Stimulated activated CD8-positive, alpha-beta memory T cell treated with anti-CD3 and anti-CD28 coated beads, Interleukin-15, amount 100 ng/mL, for 48 hours (primary cell): ENCODE measurements at regions not wholly inside any gene's neighbourhood (a gene's known extent, or its start where the extent isn't known, plus 50 kb on each side); places are given as distances from the start of the nearest gene placed in this dataset.

ENCODE experiments used
- DNase-seq, 2 donors: peaks; one replicate each; pipeline ENCODE4 v3.0.0-alpha.2; 2020; ENCODE audit warnings: low read depth in 2 of 2

DNA sequence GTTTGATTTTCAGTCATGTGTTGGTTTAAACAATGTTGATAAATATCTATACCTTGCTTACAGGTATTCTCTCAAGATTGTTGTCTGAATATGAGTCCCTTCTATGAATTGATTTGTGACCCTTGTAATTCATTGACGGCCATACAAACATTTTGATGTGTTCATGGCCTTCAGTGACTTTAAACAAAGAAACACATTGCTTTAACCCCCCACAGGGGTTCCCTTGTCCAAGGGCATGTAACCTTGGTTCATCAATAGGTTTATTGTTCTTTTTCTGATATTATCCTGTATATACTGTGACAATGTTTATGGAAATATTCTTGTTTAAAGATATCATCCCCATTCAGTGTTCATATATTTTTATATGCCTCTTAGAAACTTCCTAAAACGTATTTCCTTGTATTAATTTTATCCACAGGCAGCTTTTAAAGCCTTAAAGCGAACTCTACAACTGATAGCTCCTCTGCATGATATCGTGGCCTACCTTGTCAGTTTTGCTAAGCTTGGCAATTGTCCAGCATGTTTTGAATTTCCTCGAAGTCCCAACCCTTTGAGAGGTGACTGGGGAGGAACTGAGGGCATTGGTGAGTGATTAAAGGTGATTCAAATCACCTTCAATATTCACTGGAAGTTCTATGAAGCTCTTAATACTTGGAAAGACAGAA, 87.0 kb downstream of the CD164 start:
- DNase-seq, result no peak

DNA sequence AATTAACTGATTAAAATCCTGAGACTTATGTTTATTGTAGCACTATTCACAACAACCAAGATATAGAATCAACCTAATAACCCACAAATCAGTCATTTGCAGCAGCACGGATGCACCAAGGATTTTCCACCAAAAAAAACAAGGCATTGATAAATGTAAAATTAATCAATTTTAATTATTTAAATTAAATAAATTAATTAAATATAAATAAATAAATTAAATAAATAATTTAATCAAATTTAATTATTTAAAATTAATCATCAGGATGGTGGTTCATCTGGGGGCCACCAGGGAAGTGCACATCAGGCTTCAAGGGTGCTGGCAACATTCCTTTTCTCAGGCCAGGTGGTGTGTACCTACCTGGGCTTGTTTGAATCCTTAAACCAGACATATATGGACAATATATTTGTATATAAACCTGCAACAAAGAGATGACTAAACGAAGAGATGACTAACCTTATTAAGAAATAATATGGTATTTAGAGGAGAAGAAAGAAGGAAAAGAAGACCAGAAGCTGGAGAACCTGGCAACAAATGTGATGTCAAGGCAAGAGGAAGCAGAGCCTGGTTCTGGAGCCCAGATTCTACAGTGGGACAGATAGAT, 89.2 kb downstream of the CD164 start:
- DNase-seq, result no peak

- no peak for DNase-seq
These were observed 89.8 kb downstream of the CD164 start for GRCh38 chr6:109292420-109292819.

DNA sequence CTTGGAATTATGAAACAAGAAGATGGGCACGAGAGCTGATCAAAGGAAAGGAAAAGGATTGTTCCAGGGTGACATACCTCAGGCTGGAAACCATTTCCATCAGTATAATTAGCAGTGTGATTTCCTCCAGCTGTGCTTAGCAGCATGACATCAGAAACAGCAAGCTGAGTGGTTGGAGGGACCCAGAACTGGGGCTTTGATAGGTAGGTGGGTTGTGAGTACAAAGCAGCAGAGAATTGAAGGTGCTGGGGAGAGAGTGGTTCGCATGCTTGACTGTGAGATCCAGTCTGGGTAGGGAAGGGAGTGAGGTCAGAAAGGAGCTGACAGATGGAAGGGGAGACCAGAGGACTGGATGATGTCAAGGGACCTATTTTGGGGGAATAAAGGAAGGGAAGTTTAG, 90.4 kb downstream of the CD164 start:
- DNase-seq, result no peak

- no peak for DNase-seq
These were observed 91.9 kb downstream of the CD164 start for GRCh38 chr6:109290143-109290931.

- DNase-seq, result no peak
These were observed 96.9 kb downstream of the CD164 start for GRCh38 chr6:109285366-109285765.

DNA sequence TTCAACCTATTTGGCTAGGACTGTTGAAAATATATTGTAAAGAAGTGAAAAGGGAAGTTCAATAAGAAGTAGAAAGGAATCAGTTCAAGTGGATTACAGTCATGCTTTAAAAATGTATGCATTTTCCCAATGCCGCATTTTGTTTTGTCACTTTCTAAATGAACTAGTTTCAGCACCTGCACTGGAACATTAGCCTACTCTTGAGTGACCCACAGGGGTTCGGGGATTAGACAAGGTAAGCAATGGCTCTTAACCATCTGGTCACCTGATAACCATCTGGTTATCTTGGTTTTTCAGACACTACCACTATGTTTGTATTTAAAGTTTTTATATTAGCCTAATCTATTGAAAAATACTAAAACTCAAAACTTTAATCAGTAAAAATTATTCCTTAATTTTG, 97.6 kb downstream of the CD164 start:
- DNase-seq, result no peak

DNA sequence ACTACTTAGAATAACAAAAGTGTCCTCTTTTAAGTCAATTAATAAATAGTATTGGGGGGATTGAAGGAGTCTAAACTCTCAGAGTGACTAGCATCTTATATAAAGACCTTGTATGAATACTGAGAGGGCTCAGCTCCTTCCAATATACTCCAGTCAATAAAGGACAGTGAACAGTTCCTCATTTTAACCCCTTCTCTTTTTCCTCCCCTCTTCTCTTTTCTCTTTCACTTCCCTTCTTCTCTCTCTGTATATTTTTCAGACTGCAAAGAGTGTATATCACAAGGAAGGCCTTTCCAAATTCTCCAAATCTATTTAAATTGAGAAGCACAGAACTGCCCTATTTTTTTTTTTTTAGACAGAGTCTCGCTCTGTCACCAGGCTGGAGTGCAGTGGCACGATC, 99.5 kb downstream of the CD164 start:
- no peak for DNase-seq

DNA sequence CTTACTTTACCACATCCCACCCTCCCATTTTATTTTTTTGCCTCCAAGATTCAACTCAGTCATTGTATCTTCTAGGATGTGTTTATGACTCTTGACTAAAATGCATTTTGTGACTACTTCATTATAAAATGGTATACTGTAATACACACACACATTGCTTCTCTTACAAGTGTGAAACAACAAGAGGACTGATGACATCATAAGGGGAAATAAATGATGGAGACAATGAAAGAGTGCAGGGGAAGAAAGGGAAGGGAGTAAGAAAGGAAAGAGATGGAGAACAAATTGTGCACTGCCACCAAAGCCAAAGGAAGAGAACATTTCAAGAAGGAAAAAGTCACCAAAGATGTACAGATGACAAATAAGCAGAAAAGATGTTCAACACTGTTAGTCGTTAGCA, 102.6 kb downstream of the CD164 start:
- DNase-seq, result no peak

GRCh38 chr6:109271622-109272021, 110.6 kb downstream of the CD164 start:
- DNase-seq, result no peak

GRCh38 chr6:109269953-109270517, 112.2 kb downstream of the CD164 start:
- no peak for DNase-seq

DNA sequence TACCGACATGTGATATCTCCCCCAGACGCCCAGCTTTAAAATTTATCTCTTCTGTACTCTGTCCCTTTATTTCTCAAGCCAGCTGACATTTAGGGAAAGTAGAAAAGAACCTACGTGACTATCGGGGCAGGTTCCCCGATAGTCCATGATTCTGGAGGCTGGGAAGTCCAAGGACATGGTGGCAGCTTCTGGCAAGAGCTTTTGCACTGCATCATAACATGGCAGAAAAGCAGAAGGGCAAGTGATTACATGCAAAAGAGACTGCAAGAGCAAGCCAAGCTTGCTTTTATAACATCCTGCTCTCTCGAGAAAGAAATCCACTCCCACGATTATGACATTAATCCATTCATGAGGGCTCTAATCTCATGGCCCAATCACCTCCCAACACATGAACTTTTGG, 113.2 kb downstream of the CD164 start:
- DNase-seq, result no peak

DNA sequence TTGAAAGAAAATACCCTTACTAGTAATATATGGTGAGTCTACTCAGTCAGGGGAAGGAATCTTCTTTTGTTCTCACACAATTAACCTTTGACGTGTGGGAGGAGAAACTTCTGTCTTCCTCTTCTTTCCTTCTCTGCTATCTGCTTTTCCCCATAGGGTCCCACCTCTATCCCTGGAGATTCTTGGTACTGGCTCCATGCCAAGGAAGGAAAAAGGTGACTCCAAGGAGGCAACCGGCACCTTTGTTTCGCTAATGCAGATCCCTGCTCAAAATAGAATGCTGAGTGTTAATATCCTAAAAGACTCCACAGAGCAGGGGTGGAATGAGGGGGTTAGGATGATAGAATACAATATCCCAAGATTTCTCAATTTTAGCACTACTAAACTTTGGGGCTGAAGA, 116.7 kb downstream of the CD164 start:
- DNase-seq, result no peak

DNA sequence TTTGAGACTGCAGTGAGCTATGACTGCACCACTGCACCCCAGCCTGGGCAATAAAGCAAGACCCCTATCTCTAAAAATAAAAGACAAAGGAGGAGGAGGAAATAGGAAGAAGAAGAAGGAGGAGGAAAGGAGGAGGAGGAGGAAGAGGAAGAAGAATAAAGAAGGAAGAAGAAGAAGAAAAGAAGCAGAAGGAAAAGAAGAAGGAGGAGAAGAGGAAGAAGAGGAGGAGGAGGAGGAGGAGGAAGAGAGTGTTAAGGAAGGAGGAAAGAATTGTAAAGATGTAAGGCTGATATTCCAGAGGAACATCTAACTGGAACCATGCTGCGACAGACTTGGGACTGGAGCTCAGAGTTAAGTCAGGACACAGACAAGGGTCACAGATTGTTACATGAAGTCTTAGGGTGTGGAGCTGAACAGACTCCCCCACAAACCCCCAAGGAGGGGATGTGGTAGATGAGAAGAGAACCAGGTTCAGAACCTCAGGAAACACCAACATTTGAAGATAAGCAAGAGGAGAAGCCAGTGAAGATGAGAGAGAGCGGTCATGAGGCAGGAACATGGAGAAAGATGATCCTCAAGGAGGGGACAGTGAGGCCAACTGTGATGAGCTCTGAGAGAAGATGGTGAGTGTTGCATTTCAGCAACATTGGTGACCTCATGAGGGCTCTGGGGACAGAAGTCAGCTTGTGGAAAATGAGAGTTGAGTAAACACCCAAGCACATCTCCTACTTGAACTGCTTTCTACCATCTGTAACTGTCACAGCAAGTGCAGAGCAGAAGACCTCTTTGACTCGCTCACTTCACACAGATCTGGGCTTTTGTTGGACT, 118.2 kb downstream of the CD164 start:
- no peak for DNase-seq

DNA sequence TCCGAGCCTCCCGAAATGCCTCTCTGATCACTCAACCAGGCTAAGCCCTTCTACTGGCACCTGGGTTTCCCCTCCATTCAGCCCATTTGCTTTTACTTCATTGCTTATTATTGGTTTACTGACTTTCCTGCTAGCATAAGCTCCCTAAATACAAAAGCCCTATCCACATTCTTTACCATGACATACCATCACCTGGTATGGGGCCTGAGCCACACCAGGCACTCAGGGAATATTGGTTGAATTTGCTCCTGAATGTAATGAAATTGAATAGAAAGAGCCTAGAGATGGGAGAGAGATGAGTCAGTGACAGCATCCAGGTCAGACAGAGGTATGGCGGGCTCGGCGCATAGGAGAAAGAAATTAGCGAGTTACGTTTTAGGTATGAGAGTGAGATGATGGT, 120.0 kb downstream of the CD164 start:
- no peak for DNase-seq

- no peak for DNase-seq
These were observed 120.5 kb downstream of the CD164 start for GRCh38 chr6:109261811-109262210.

DNA sequence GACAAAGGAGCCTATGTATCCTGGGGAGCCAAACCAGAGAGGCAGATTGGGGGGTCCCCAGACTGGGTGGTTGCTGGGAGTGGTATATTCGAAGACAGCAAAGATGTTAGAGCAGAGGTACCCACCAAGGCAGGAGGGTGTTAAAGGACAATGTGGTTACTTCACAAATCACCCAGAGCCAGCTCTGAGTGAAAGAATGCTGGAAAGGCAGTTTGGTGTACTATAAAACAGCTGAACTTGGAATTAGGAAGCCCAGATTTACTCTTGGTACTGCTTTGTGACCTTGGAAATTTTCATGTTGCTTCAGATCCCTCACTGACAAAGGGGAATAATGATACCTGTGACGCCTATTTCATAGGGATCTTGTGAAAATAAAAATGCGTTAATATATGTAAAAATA, 121.6 kb downstream of the CD164 start:
- no peak for DNase-seq

- DNase-seq, result no peak
These were observed 122.1 kb downstream of the CD164 start for GRCh38 chr6:109260126-109260525.

DNA sequence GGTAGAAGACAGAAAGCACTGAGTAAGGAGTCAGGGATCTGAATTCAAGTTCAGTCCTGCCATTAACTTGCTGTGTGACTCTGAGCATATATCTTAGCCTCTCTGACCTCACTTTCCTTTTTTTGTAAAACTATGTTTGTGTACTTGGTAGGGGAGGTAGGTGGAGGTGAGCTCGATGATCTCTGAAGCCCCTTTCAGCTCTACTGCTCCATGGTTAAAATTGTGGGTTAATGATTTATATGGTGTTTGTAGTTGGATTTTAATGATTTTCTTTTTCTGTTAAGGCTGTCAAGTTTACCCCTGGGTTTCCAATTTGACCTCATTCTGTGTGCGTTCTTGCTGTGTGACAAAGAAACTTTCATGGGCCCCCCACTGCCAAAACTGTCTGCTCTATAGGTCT, 124.1 kb downstream of the CD164 start:
- no peak for DNase-seq

DNA sequence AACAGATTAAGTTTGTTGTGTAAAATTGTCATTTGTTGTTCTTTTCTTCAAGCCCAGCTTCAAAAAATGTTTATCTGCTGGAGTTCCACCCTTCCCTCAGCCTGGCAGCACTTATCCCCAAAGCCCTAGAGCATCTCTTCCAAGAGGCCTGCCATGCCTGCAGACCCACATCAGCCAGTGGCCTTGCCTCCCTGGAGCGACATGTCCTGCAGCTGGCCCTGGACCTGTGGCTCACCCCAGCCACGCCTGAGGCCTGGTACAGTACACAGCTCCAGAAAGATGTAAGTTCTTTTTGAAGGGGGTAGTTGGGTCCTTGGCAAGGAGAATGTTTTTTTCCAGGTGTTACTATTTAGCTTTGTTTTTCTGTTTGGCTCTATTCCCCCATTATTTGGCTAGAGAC, 124.8 kb downstream of the CD164 start:
- no peak for DNase-seq

DNA sequence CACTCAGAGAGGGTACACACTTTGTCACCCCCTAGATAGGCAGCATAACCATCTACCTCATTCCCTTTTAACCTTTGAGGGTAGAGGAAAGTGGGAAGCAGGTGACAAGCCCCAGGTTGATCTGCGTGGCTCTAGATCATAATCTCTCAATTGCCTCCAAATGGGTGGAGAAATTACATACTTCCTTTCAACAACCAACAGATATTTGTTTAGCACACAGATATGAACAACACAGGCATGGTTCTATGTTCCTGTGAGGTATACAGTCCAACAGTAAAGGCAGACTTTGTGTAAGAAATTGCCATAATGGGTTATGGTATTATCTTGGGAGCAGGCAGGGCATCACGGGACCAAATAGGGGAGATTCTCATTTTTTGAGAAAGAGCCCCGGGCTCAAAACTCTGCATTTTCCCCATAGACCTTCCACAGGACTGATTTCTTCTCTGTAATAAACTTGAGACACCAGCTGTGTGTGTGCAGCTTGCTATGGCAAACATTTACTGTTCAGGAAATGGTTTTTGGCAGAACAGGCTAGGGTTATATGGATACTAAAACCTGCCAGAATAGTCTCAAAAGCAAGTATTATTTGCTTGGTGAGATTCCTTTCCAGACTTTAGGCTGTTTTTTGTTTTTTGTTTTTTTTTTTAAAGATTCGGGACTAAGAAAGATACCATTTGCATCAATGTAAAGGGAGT, 126.2 kb downstream of the CD164 start:
- DNase-seq, result no peak
